ENCODE measurements at regions not wholly inside any gene's neighbourhood (a gene's known extent, or its start where the extent isn't known, plus 50 kb on each side); places are given as distances from the start of the nearest gene placed in this dataset.
"Not testable (repeated sequence)": the region's sequence is repeated elsewhere in the genome, so short reads cannot be mapped to it uniquely, and the experiment has no call there.

DNA sequence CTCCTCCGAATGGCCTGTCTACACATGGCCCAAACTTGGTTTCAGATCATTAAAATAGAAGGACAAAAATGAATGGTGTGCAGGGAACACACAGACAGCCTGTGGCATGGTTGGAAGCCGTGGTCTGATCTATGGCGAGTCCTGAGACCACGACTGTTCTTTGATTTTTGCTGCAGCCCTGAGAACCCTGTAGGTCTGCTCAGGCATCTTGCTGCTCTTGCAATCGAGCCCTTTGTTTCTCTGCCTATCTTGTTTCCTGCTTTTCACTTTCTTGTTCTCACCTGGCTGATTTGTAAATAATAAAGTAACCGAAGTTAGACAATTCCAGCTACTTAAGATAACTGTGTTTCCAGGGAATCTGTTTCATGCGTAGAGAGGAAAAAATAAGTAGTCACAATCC is 54.1 kb upstream of the NBPF9 start:
- TF ChIP-seq, protein P1, sequence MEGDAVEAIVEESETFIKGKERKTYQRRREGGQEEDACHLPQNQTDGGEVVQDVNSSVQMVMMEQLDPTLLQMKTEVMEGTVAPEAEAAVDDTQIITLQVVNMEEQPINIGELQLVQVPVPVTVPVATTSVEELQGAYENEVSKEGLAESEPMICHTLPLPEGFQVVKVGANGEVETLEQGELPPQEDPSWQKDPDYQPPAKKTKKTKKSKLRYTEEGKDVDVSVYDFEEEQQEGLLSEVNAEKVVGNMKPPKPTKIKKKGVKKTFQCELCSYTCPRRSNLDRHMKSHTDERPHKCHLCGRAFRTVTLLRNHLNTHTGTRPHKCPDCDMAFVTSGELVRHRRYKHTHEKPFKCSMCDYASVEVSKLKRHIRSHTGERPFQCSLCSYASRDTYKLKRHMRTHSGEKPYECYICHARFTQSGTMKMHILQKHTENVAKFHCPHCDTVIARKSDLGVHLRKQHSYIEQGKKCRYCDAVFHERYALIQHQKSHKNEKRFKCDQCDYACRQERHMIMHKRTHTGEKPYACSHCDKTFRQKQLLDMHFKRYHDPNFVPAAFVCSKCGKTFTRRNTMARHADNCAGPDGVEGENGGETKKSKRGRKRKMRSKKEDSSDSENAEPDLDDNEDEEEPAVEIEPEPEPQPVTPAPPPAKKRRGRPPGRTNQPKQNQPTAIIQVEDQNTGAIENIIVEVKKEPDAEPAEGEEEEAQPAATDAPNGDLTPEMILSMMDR (conservative IDR thresholded peaks at IDR 0.05; ENCODE audit: low read depth, low read length) = not testable (repeated sequence)
- TF ChIP-seq EZH2 (IDR thresholded peaks at IDR 0.05; ENCODE audit: borderline replicate concordance, low read depth, low read length, poor library complexity, severe bottlenecking) = not testable (repeated sequence)
